ENCODE measurements at regions not wholly inside any gene's neighbourhood (a gene's known extent, or its start where the extent isn't known, plus 50 kb on each side); places are given as distances from the start of the nearest gene placed in this dataset.
A peak's percentile ranks its signal among the peaks of the same experiment; 100 is the strongest.

- H4K20me1 ChIP-seq (ENCODE audit: insufficient read depth, low read length) = no peaks in the 10 kb centered on the region
- POLR2A ChIA-PET = no interaction called here
- no peaks in the 10 kb centered on the region for H3K9me3 ChIP-seq (ENCODE audit: low read length)
- CTCF ChIA-PET (ENCODE audit: low intra/inter-chr PET ratio, low total read pairs) = no interaction called here
- H3K4me3 ChIP-seq (replicated peaks in 1 of 3; ENCODE audit: insufficient read depth in 1 of 3, low read depth in 2 of 3, low read length in 3 of 3) = no peak overlapping the region
- FAIRE-seq (peak; percentile 15), ATAC-seq (peak; percentile 85), DNase-seq (ENCODE audit: low spot score) (peak; percentile 37)
- no peak overlapping the region for H3K27ac ChIP-seq (ENCODE audit: extremely low read length, insufficient read depth, low read length)
- no peak overlapping the region for H2AFZ ChIP-seq (ENCODE audit: low read length)
- H3K4me2 ChIP-seq (ENCODE audit: low read depth, low read length) = no peak overlapping the region
- no peak overlapping the region for H3K9ac ChIP-seq (ENCODE audit: insufficient read depth, low read depth, low read length)
- BruUV-seq (replicated peaks) = no TSS peak
- intact Hi-C loops (cut with micrococcal nuclease; ENCODE audit: unreplicated experiment) (no loop called here), in situ Hi-C loops (cut with HindIII; ENCODE audit: extremely low pct_ligation_motif_present, low pct_unique_long_range_greater_than_20kb) (no loop called here)
- H3K4me1 ChIP-seq (ENCODE audit: insufficient read depth, low read length) = no peaks in the 10 kb centered on the region
- TF ChIP-seq POLR2AphosphoS2 (IDR thresholded peaks at IDR 0.05; ENCODE audit: low read depth, low read length) (no peak), SMC3 (IDR thresholded peaks at IDR 0.05; ENCODE audit: low read length) (peak; percentile 7; the same call in 1 of the 2 replicates), STAG1 (CRISPR knock-in tag; IDR thresholded peaks at IDR 0.05) (peak; percentile 36; the same call in 1 of the 2 replicates), MXD1 (CRISPR knock-in tag; IDR thresholded peaks at IDR 0.05) (no peak), BCL6 (CRISPR knock-in tag; IDR thresholded peaks at IDR 0.05) (no peak)
- TF ChIP-seq, protein P1, sequence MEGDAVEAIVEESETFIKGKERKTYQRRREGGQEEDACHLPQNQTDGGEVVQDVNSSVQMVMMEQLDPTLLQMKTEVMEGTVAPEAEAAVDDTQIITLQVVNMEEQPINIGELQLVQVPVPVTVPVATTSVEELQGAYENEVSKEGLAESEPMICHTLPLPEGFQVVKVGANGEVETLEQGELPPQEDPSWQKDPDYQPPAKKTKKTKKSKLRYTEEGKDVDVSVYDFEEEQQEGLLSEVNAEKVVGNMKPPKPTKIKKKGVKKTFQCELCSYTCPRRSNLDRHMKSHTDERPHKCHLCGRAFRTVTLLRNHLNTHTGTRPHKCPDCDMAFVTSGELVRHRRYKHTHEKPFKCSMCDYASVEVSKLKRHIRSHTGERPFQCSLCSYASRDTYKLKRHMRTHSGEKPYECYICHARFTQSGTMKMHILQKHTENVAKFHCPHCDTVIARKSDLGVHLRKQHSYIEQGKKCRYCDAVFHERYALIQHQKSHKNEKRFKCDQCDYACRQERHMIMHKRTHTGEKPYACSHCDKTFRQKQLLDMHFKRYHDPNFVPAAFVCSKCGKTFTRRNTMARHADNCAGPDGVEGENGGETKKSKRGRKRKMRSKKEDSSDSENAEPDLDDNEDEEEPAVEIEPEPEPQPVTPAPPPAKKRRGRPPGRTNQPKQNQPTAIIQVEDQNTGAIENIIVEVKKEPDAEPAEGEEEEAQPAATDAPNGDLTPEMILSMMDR (CRISPR knock-in tag; IDR thresholded peaks at IDR 0.05) = peak; percentile 66
- H3K79me2 ChIP-seq (ENCODE audit: insufficient read depth, low read length) = no peaks in the 10 kb centered on the region
- 64% methylated on average over 5 of the region's 5 CpGs for WGBS (ENCODE audit: low lambda C conversion rate)
- H3K36me3 ChIP-seq (replicated peaks in 1 of 2; ENCODE audit: control insufficient read depth in 1 of 2, insufficient read depth in 2 of 2, low read length in 2 of 2) = no peaks in the 10 kb centered on the region
- no peaks in the 10 kb centered on the region for H3K27me3 ChIP-seq (ENCODE audit: control insufficient read depth in 1 of 2, insufficient read depth in 2 of 2, low read length in 2 of 2)
These were observed 58.7 kb upstream of the BCHE start for GRCh38 chr3:165895919-165896318.

GRCh38 chr3:165892565-165892964 lies 55.3 kb upstream of the BCHE start:
- no peaks in the 10 kb centered on the region for H3K27me3 ChIP-seq (ENCODE audit: control insufficient read depth in 1 of 2, insufficient read depth in 2 of 2, low read length in 2 of 2)
- 92% methylated on average over 4 of the region's 4 CpGs for WGBS (ENCODE audit: low lambda C conversion rate)
- BruUV-seq (replicated peaks) = no TSS peak
- POLR2A ChIA-PET = no interaction called here
- no peaks in the 10 kb centered on the region for H3K9me3 ChIP-seq (ENCODE audit: low read length)
- no peak overlapping the region for H3K27ac ChIP-seq (ENCODE audit: extremely low read length, insufficient read depth, low read length)
- ATAC-seq (no peak), FAIRE-seq (no peak), DNase-seq (ENCODE audit: low spot score) (no peak)
- H3K36me3 ChIP-seq (replicated peaks in 1 of 2; ENCODE audit: control insufficient read depth in 1 of 2, insufficient read depth in 2 of 2, low read length in 2 of 2) = no peaks in the 10 kb centered on the region
- H2AFZ ChIP-seq (ENCODE audit: low read length) = no peak overlapping the region
- no peak overlapping the region for H3K9ac ChIP-seq (ENCODE audit: insufficient read depth, low read depth, low read length)
- no peaks in the 10 kb centered on the region for H4K20me1 ChIP-seq (ENCODE audit: insufficient read depth, low read length)
- H3K4me3 ChIP-seq (replicated peaks in 1 of 3; ENCODE audit: insufficient read depth in 1 of 3, low read depth in 2 of 3, low read length in 3 of 3) = no peak overlapping the region
- CTCF ChIA-PET (ENCODE audit: low intra/inter-chr PET ratio, low total read pairs) = no interaction called here
- intact Hi-C loops (cut with micrococcal nuclease; ENCODE audit: unreplicated experiment) = no loop called here
- H3K4me2 ChIP-seq (ENCODE audit: low read depth, low read length) = no peak overlapping the region
- in situ Hi-C loops (cut with HindIII; ENCODE audit: extremely low pct_ligation_motif_present, low pct_unique_long_range_greater_than_20kb) = no loop called here
- H3K4me1 ChIP-seq (ENCODE audit: insufficient read depth, low read length) = no peaks in the 10 kb centered on the region
- no peaks in the 10 kb centered on the region for H3K79me2 ChIP-seq (ENCODE audit: insufficient read depth, low read length)
- TF ChIP-seq ZFP82 (CRISPR knock-in tag; IDR thresholded peaks at IDR 0.05; ENCODE audit: borderline replicate concordance) (no peak), KAT7 (CRISPR knock-in tag; IDR thresholded peaks at IDR 0.05; ENCODE audit: borderline replicate concordance) (no peak), ZMYM2 (CRISPR knock-in tag; IDR thresholded peaks at IDR 0.05) (no peak), FOXP1 (IDR thresholded peaks at IDR 0.05) (no peak), FOXP1 (CRISPR knock-in tag; IDR thresholded peaks at IDR 0.05) (no peak), ZUFSP (CRISPR knock-in tag; IDR thresholded peaks at IDR 0.05; ENCODE audit: borderline replicate concordance) (no peak)
- TF ChIP-seq, protein P2, sequence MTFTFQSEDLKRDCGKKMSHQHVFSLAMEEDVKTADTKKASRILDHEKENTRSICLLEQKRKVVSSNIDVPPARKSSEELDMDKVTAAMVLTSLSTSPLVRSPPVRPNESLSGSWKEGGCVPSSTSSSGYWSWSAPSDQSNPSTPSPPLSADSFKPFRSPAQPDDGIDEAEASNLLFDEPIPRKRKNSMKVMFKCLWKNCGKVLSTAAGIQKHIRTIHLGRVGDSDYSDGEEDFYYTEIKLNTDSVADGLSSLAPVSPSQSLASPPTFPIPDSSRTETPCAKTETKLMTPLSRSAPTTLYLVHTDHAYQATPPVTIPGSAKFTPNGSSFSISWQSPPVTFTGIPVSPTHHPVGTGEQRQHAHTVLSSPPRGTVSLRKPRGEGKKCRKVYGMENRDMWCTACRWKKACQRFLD (CRISPR knock-in tag; IDR thresholded peaks at IDR 0.05; ENCODE audit: borderline replicate concordance) = no peak

Data from HepG2 (cell line).